Inflammatory macrophage treated with lipopolysaccharide for 4 hours (primary cell): ENCODE measurements at regions not wholly inside any gene's neighbourhood (a gene's known extent, or its start where the extent isn't known, plus 50 kb on each side); places are given as distances from the start of the nearest gene placed in this dataset.

Source experiments
- DNase-seq: peaks from one replicate; pipeline ENCODE4 v3.0.0-alpha.2; 2020

DNA sequence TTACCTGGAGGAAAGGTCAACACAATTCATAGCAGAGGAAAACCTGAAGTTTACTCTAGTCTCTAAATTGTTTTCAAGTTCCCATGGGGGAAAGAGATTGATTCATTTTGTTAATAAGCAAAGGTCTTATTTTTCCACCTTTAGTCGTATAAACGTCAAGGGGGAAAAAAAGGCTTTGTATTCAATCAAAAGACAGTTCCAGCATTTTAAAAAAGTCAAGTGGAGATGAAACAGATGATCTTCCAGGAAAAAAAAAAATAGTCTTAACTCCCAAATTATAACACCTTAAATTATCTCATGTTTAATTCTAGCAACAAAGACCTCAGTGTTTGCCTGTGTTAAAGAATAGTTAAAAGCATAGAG, 140.5 kb downstream of the TOMM20 start:
- no peak for DNase-seq

DNA sequence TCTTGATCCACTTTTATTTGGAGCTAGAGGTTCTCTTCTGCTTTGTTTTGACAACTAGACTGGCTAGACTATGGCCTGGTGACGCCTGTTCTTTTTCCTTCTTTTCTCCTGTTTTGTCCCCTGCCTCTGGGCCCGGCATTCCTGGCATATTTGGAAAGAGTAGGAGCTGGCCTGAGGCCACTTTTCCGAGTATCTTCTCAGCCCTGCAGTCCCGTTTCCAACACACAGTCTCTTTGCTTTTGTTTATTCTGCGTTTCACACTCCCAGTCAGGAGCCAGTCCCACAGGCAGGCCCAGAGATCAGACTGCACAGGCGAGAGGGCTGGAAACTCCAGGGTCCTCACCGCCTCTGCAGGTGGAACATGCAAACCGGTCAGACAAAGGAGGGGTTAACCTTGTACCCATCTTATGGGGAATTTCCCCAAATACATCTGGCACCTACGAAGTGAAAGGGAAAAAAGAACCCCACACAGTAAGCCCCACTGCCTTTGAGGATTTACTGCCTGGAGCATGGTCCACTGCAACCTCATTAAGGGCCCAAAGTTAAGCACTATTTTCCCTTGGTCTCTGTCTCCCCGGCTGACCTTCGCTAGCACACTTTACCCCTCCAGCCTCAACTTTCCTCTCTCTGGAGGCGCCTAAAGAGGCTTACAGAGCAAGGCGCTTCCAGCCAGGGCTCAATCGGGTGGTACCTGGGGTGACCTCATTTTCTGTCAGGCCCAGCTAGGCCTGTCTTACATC, 141.1 kb downstream of the TOMM20 start:
- no peak for DNase-seq

DNA sequence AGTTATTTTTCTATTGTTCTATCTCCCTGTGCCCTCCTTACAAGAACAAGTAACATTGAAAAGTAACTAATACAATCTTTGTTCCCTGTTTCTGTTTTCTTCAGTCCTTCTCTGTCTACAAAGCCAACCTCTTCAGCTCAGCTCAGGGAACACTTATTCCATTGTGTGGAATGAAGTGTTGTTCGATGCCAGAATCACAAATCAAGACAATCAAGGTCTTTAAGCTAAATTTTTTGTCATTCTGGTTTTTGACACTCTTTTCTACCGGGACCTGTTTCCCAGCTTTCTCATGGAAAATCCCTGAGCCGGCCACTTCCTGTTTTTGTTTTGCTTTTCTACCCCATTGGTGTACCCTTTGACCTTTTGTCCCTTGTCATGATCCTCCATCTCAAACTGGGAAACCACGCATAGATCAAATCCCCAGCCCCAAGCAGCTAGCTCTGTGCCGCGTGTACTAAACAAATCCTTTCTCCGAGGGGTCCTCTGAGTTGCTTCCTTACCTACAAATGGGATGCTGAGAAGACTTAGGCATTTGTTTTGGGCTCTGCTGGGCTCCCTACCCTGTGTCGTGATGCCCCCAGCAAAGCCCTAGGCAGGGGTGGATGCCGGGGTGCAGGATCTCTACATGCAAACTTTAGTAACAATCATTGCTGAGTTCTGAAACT, 141.8 kb downstream of the TOMM20 start:
- DNase-seq = peak; percentile 69

DNA sequence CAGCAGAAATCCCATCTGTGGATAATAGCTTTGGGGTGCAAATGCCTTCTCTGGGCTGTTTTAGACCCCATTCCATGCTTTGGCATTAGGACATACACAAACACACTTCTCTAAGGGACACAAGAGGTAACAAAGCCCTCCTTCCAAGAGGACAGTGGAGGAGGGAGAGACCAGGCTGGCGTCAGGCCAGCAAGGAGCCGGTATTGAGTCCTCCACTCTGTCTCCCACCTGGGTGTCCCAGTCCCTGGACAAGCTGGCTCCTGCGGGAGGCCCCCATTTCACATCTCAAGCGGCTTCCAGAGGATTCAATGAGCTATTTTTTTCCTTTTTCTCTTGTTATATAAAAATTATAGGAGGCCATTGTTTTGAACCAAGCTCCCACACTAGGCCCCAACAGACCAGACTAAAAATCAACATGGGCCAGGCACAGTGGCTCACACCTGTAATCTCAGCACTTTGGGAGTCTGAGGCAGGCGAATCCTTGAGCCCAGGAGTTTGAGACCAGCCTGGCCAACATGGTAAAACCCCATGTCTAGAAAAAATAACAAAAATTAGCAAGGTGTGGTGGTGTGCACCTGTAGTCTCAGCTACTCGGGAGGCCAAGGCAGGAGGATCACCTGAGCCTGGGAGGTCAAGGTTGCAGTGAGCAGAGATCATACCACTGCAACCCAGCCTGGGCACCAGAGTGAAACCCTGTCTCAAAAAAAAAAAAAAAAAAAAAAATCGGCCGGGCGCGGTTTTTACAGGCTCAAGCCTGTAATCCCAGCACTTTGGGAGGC, 142.9 kb downstream of the TOMM20 start:
- no peak for DNase-seq

DNA sequence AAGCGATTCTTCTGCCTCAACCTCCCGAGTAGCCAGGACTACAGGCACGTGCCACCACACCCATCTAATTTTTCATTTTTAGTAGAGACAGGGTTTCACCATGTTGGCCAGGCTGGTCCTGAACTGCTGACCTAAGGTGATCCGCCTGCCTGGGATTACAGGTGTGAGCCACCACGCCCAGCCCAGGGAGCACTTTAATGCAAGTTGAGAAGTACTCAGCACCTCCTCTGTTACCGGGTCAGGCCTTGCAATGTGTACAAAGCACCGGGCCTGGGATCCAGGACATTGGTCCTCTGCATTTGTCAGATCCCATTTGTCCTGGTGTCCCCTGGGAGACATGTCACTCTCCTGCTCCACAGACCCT, 143.6 kb downstream of the TOMM20 start:
- DNase-seq = no peak

DNA sequence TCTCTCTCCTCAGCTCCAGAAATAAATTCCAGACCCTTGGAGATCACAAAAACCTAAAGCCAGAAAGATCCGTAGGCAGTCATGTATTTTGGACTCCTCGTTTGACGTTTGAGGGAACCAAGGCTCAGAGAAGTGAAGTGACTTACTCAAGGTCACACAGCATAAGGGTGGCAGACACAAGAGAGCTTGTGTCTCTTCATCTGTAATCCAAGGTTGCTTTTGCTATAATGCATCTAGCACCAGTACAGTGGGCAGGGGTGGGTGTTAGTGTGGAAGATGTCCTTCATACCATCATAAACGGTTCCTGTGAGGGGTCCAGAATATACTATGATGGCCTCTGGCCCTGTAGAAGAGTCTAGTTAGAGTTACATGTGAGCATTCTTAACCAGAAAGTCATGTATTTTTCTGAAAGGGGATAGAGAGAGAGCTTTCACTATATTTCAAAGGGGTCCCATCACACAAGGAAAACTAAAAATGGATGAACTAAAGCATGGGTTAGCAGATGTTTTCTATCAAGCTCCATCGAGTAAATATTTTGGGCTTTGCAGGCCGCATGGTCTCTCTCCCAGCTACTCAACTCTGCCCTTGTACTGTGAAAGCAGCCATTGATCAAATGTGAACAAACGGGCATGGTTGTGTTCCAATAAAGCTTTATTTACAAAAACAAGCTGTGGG, 144.9 kb downstream of the TOMM20 start:
- no peak for DNase-seq

DNA sequence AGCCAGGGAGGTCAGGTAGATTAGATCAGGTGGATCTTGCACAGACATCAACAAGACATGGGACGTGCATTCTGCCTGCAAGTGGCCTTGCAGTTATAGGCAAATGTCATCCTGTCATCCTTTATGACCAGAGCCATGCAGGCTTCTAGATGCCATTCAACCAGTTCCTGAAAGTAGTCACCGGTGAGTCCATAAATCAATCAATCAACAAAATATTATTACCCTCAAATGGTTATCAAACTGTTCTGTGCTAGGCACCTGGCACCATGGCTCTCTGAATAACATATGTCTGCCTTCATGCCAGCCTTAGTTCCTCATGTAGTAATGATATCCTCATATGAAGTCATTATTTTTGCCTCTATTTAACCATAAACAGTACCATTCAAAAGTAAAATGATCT, 146.9 kb downstream of the TOMM20 start:
- no peak for DNase-seq

DNA sequence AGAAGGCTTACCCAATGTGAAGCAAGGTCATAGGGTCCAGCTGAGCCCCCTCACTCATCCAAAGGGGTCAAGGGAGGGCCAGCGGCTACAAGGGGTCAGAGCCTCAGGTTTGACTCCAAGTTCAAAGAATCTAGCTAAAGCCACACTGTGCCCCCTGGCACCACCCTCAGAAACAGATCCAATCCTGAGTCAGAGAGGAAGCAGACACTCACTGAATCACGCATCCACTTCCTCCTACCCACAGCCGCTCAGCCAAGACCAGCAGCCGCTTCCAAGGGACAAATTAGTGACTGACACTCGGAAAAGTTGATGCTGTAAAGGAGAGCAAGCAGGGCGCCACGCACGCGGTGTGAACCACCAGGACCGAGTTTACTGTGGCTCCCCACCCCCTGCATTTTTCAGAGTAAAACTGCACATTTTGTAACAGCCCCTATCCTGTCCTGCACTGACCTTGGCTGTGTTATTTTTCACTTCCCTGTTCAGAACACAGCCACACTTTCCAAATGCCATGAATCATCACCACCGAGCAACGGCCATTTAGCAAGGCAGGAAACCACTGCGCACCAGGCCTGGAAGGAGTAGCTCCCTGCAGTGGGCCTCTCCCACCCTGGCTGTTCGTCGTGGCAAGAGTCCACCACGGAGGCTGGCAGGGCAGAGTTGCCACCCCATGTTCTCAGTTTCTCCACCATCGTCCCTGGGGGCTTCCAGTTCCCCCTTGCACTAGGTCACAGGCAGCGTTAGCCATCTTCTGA, 147.8 kb downstream of the TOMM20 start:
- DNase-seq = peak; percentile 98

DNA sequence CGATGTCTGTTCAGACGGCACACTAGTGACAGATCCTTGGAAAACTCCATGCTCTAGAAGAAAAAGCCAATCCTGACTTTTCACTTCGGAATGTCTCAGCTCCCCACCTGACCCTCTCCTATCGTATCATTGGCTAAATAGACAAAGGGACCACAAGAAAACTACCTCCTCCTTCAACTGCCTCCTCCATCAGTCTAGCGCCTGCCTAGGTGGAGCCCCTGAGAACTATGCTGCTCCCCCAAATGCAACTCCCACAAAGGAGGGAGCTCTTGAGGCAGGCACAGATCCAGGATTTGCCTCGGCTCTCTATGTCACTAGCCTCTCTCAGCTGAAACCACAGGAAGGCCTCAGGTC, 148.4 kb downstream of the TOMM20 start:
- DNase-seq = no peak

DNA sequence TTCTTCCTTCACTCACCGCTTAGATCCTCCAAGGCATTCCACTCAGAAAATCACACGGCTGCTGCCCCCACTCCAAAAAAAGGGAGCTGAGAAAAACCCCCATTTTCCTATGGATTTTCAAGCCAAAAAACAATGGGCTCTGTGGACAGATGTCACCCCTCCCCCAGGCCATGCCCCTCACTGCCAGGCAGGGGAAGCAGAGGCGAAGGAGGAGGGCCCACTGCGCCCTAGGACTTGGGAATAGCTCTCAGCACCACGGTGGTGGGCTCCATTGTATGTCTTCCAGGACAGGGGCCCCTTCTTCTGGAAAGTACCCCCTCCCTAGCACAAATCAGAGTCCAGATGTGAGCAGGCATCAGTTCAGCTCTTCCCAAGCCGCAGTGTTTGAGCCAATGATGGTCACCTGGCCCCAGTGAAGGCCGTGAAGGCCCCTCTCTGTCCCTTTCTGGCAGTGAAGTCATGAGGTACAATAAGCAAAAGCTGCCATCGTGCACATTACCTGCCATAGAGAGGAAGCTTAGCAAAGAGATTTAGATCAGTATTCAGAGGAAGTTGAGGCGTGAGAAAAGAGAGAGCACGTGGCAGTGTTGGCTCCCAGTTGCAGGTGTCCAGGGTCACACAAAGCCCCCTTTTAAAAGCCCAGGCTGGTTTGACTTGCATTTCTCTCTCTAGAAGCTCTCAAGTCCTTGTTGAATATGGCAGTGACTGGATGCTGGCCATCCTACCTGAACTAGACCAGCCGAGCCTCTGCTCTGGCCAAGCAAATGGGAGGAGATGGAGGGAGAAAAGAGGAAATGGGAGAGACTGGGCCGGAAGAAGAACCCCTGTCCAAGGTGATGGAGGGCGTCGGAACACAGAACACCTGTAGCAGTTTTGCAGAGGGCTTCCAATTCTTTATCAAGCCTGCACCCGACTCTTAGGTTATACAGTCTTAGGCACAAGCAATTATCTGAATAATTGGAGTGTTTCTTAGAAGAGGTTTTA, 149.0 kb downstream of the TOMM20 start:
- DNase-seq = peak; percentile 44

DNA sequence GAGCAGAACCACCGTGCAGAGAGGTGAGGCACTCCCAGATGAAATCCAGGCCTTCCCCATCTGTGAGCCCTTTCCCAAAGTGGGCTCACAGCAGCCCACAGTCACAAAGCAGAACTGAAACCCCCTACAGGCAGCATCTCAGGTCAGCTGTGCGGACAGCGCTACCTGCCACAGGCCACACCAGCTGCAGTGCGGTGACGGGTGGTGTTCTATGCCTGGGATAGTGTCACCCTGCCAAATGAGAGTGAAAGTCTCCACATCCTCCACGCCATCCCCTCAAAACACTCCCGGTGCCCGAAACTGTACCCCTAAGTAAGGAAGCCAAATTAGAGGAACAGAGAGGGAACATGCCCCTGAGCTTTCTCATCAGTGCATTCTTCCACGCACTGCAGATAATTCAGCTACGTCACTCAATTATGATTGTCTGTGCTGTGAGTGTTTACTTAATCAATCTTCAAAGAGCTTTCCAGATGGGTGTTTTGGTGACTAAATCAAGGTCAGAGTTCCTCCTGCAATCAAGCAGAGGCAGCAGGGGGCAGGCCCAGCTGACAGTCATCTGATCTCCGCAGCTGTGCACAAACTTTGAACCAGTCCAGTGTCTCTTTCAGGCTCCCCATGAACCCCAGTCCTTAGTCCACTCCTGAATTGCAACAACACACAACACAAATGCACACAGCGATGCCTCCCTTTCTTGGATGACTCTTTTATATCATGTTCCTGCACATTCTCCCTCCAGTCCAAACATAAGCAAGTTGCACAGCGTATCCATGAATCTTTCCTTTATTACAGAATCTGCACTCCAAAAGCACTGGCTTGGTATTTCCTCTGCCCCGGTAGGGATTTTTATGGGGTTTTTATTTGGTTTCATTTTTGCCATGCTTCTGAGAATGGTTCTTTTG, 150.0 kb downstream of the TOMM20 start:
- DNase-seq = peak; percentile 95

DNA sequence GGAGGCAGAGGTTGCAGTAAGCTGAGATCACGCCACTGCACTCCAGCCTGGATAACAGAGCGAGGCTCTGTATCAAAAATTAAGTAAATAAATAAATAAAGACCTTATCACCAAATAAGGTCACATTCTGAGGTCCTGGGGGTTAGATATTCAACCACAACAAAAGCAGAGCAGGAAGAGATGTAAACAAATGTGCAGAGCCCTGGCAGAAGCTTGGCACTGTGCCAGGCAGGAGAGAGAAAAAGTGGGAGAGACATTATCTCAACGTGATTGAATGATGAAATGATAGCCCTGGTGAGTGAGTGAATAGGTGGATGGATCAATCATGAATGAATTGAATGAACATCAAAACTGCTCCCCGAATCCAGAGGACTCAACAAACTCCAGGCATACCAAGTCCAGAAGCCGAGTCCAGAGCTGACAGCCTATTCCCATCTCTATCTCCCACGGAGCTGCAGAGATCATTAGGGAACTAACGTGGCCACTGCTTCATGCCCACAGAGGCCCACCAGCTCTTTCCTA, 150.7 kb downstream of the TOMM20 start:
- no peak for DNase-seq

DNA sequence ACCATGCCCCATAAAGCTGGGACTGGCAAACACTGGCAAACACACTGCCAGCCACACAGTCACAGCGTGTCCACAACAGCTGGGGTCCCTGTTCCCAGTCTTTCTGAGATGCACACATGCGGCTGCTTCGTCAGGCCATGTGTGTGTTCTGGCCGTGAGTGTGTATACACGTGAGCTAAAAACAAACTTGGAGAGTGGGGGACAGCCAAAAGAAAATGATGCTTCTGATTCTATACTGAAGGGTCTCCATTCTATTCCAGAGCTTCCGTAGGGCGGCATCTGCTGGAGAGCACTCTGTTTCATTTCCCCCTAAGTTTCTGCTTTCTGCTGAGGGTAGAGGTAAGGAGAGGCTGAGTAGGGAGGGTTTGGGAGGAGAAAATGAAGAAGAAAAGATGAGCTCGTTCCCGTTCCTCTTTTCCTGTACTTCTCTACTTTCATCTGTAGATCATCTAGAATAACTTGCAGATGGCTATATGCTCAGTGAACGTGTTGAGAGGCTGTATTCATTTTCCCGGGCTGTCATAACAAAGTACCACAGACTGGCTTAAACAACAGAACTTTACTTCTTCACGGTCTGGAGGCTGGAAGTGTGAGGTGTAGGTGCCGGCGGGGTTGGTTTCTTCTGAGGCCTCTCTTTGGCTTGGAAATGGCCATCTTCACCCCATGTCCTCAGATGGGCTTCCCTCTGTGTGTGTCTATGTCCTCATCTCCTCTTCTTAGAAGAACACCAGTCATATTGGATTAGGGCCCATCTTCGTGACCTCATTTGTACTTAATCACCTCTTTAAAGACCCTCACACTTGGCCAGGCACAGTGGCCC, 151.6 kb downstream of the TOMM20 start:
- DNase-seq = peak; percentile 85

DNA sequence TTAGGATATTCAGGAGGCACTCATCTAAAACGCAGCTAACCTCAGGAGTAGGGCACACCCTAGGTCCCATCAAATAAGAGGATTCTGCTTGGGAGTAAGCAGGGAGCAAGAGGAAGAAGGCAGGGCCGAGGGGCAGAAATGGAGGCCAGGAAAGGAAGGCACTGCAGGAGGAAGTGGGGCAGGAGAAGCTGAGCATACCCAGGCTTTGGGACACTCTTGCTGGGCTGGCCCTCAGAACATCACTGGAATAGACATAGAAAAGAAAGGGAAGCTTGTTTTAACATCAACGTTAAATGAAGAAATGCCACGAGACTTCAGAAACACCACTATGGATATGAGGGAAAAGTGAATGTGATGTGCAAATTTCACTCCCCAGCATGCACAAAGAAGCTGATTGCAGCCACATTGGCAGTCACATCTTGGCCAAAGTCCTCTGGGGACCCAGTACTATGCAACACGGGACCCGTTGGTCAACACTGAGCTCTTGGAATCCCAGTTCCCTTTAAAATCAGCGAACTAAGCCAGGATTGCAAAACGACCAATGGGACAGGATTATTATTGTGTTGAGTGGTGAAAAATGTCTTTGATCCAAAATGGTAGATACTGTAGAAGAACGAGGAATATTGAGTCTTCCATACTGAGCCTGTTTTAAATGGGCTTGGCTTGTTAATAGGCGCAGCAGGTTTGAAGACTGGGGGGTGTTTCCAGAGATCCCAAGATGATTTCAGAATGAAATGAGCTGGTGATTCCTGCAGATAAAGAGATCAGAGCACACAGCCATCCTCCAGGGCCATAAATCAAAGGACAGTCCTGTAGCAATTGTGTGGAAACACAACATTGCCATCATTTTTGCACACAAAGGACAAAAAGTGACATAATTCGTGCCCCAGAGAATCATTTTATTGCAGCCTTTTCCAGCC, 152.4 kb downstream of the TOMM20 start:
- peak; percentile 94 for DNase-seq

DNA sequence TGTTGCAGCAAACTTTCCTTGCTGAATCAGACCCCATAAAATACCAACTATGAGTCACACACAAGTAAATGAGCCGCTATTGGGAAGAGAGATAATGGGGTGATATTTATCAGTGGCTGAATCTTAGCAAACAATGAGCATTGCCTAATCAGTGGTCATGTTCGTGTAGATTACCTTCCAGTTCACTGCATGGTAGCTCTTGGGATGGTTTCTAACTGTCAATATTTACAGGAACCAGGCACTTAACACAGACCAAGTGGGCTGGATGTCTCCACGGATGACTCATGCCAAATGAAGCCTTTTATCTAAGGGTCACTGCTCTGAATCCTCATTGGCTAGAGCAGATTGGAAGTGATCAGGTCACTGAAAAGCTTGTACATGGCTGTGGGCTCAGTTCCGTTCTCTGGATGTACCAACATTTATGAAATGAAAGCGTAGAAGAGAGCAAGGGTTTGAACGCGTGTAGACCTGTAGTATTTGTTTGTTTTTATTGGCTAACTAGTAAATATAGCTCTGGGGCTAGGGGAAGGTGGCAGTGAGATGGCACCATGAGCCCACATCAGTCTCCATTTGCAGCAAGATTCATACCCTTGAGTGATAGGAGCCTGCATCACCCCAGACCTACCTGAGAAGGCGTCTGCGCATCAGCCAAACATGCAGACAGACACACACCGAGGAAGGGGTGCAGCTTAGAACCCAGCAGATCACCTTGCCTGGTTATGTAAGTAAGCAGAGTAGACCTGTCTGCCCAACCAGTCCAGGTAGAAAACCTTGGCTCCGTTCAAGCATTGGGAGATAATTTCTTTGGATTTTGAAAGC, 153.3 kb downstream of the TOMM20 start:
- peak; percentile 96 for DNase-seq

DNA sequence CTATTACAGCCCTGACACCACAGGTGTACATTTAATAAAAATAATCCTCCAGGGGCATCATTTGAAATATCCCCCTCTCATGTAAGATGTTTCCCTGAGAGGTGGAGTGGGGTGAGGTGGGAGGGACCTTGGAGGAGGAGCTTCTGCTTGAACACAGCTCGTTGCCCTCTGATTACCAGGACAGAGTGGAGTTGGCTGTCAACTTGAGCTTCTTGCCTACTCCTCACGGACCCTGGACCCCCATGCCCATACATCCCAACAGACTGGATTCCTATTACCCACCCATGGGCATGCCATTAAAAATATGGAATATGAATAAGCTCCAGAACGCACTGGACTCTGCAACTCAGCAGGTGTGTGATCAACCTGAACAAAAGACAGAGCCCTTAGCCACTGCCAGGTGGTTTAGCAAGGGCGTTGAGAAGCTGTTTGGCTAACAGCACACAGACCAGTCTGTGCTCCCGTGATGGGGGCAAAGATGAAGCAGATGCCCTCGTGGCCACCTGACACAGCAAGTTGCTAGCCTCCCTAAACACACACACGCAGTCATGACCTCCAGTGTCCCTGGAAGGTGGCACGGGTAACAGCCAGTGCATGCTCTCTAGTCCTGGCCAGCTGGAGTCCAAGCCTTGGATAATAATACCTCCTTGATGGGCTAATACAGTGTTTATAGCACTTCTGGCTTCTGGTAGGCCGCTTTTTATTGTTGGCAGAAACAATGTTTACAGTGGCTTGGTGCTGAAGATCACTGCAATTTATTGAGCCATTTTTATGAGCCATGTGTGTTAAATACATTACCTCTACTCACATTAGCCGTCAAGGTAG, 155.0 kb downstream of the TOMM20 start:
- DNase-seq = no peak
